HepG2 (cell line): ENCODE measurements at regions not wholly inside any gene's neighbourhood (a gene's known extent, or its start where the extent isn't known, plus 50 kb on each side); places are given as distances from the start of the nearest gene placed in this dataset.

Source experiments
- ATAC-seq: fragments of 200-7000 bp; cut with Tn5 transposase; 3 replicates; pipeline ENCODE4 v1.9.1; 2020; ENCODE audit warnings: mild to moderate bottlenecking, moderate library complexity
- BruUV-seq: library from RNA; stranded (reverse); fragments of 400-500 nt; replicated peaks from 2 replicates; lab custom pipeline; 2021; lab: Mats Ljungman, UMichigan
- CTCF ChIA-PET: fragments of 300-600 bp; formaldehyde crosslinking; extraction: SDS; loops from one replicate; lab custom pipeline; 2021; ENCODE audit warnings: low total read pairs, inconsistent platforms, low intra/inter-chr PET ratio; lab: Yijun Ruan, JAX
- POLR2A ChIA-PET: fragments of 350-600 bp; sonication (Branson Sonifier 250); formaldehyde crosslinking; loops from one replicate; lab custom pipeline; 2020; ENCODE audit warnings: antibody characterized with exemption, inconsistent platforms; lab: Yijun Ruan, JAX
- DNase-seq: peaks from one replicate; pipeline ENCODE4 v3.0.0-alpha.2; 2015; ENCODE audit warnings: low spot score
- FAIRE-seq: peaks from 3 replicates; lab custom pipeline; 2011; peaks lifted over from hg19 to GRCh38; lab: Jason Lieb, UNC
- H2AFZ ChIP-seq: one replicate; pipeline ENCODE4 v1.6.1; 2011; ENCODE audit warnings: low read length, inconsistent platforms
- H3K27ac ChIP-seq: fragments of 300-600 bp; 3 replicates; pipeline ENCODE4 v1.8.0; 2011; ENCODE audit warnings: mixed run types, mild to moderate bottlenecking, mixed read lengths, low read length, inconsistent platforms; ENCODE audit not compliant: insufficient read depth; ENCODE audit errors: extremely low read length
- H3K27me3 ChIP-seq, 2 experiments: fragments of 200-600 bp in 1 of 2; 2 replicates in 1 of 2; 3 replicates in 1 of 2; pipeline versions ENCODE4 v1.6.0 to v1.8.0; 2011; ENCODE audit warnings: low read length in 2 of 2, mild to moderate bottlenecking in 2 of 2, moderate library complexity in 2 of 2, inconsistent platforms in 1 of 2; ENCODE audit not compliant: insufficient read depth in 2 of 2, control insufficient read depth in 1 of 2
- H3K36me3 ChIP-seq, 2 experiments: fragments of 200-600 bp in 1 of 2; replicated peaks in 1 of 2; 2 replicates in 1 of 2; 3 replicates in 1 of 2; pipeline versions ENCODE4 v1.5.1 to v1.8.0; 2011; ENCODE audit warnings: low read length in 2 of 2, inconsistent platforms in 1 of 2; ENCODE audit not compliant: insufficient read depth in 2 of 2, control insufficient read depth in 1 of 2
- H3K4me1 ChIP-seq: 2 replicates; pipeline ENCODE4 v1.5.1; 2012; ENCODE audit warnings: low read length, inconsistent platforms; ENCODE audit not compliant: insufficient read depth
- H3K4me2 ChIP-seq: 2 replicates; pipeline ENCODE4 v1.6.0; 2011; ENCODE audit warnings: low read depth, low read length, inconsistent platforms
- H3K4me3 ChIP-seq, 3 experiments: fragments of 200-600 bp in 1 of 3; sonication (generic), shearing (Covaris generic) in 1 of 3; replicated peaks in 1 of 3; 2 replicates each; pipeline ENCODE4 v1.5.1; 2011 to 2016; ENCODE audit warnings: low read length in 3 of 3, inconsistent platforms in 2 of 3, low read depth in 2 of 3, mild to moderate bottlenecking in 2 of 3, control low read depth in 1 of 3, mixed read lengths in 1 of 3; ENCODE audit not compliant: insufficient read depth in 1 of 3
- H3K79me2 ChIP-seq: one replicate; pipeline ENCODE4 v1.6.1; 2011; ENCODE audit warnings: low read length, inconsistent platforms; ENCODE audit not compliant: insufficient read depth
- H3K9ac ChIP-seq: 2 replicates; pipeline ENCODE4 v1.6.0; 2011; ENCODE audit warnings: mild to moderate bottlenecking, low read depth, low read length, inconsistent platforms; ENCODE audit not compliant: insufficient read depth
- H3K9me3 ChIP-seq: 2 replicates; pipeline ENCODE4 v1.5.1; 2012; ENCODE audit warnings: mild to moderate bottlenecking, low read length
- H4K20me1 ChIP-seq: 2 replicates; pipeline ENCODE4 v1.6.0; 2011; ENCODE audit warnings: inconsistent platforms, mild to moderate bottlenecking, low read length, moderate library complexity; ENCODE audit not compliant: insufficient read depth
- ZNF331 ChIP-seq: sonication (generic); formaldehyde crosslinking; IDR thresholded peaks from 2 replicates; pipeline ENCODE4 v1.4.0; 2020; ENCODE audit warnings: missing genetic modification reagents
- ZNF713 ChIP-seq: sonication (generic); formaldehyde crosslinking; IDR thresholded peaks from 2 replicates; pipeline ENCODE4 v1.4.0; 2020; ENCODE audit warnings: mild to moderate bottlenecking, missing genetic modification reagents
- ZNF749 ChIP-seq: sonication (generic); formaldehyde crosslinking; IDR thresholded peaks from 2 replicates; pipeline ENCODE4 v1.8.0; 2022; ENCODE audit warnings: mild to moderate bottlenecking, missing genetic modification reagents, moderate library complexity, borderline replicate concordance
- WGBS: methylation state at CpG from one replicate; pipeline ENCODE4 v1.1.6; 2017; ENCODE audit warnings: low lambda C conversion rate; 5-methylcytosine and 5-hydroxymethylcytosine counted together
- in situ Hi-C: cut with HindIII; loops from 2 replicates; pipeline ENCODE4 v1.10.0; 2017; ENCODE audit warnings: low pct_unique_long_range_greater_than_20kb; ENCODE audit not compliant: extremely low pct_ligation_motif_present
- intact Hi-C: fragments of 100-400 bp; cut with micrococcal nuclease; formaldehyde crosslinking; loops from one replicate; pipeline ENCODE4 v1.10.0; 2022; ENCODE audit not compliant: unreplicated experiment
- TF ChIP-seq, protein P1 (sequence below): sonication (generic); formaldehyde crosslinking; IDR thresholded peaks from 2 replicates; pipeline ENCODE4 v1.4.0; 2020; ENCODE audit warnings: mild to moderate bottlenecking, missing genetic modification reagents, borderline replicate concordance
- TF ChIP-seq, protein P2 (sequence below): sonication (generic); formaldehyde crosslinking; IDR thresholded peaks from 2 replicates; pipeline ENCODE4 v1.8.0; 2022; ENCODE audit warnings: mild to moderate bottlenecking, missing genetic modification reagents, moderate library complexity
- TF ChIP-seq, protein P3 (sequence below): IDR thresholded peaks from 2 replicates; pipeline ENCODE4 v1.6.1; 2016; ENCODE audit warnings: missing compliant biosample characterization, missing genetic modification reagents, borderline replicate concordance
- TF ChIP-seq, protein P4 (sequence below): sonication (generic); formaldehyde crosslinking; IDR thresholded peaks from 2 replicates; pipeline ENCODE4 v1.8.0; 2022; ENCODE audit warnings: missing genetic modification reagents, mild to moderate bottlenecking, borderline replicate concordance
- TF ChIP-seq, protein P5 (sequence below): sonication (generic); formaldehyde crosslinking; IDR thresholded peaks from 2 replicates; pipeline ENCODE4 v1.4.0; 2020; ENCODE audit warnings: missing genetic modification reagents

DNA sequence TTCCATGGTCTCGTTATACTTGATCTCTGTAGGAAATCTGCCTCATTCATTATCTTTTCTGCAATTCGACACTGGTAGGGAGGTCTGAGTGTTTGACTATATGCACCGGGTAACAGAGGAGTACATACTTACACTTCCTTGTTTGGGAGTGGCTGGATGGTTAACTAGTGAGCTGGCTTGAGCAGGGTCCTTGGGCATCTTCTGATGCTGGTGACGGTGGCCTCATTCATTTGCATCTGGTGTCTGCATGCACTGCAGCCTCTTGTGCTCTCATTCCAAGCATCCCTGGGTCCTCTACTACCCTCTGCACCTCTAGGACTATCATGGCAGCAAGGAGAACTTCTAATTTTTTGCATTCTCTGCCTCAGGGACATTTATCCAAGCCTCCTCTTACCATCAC lies 100.0 kb upstream of the TCF4 start:
- ATAC-seq (no peak), DNase-seq (no peak), FAIRE-seq (no peak)
- Histone ChIP-seq H3K27me3 (no peaks in the 10 kb centered on the region), H3K4me2 (no peak overlapping the region), H3K9ac (no peak overlapping the region), H3K27ac (no peak overlapping the region), H3K4me1 (no peaks in the 10 kb centered on the region), H4K20me1 (no peaks in the 10 kb centered on the region), H3K4me3 (no peak overlapping the region), H3K79me2 (no peaks in the 10 kb centered on the region), H3K9me3 (peaks cover 76% of the 10 kb centered on the region), H2AFZ (no peak overlapping the region), H3K36me3 (no peaks in the 10 kb centered on the region)
- TF ChIP-seq, protein P1, sequence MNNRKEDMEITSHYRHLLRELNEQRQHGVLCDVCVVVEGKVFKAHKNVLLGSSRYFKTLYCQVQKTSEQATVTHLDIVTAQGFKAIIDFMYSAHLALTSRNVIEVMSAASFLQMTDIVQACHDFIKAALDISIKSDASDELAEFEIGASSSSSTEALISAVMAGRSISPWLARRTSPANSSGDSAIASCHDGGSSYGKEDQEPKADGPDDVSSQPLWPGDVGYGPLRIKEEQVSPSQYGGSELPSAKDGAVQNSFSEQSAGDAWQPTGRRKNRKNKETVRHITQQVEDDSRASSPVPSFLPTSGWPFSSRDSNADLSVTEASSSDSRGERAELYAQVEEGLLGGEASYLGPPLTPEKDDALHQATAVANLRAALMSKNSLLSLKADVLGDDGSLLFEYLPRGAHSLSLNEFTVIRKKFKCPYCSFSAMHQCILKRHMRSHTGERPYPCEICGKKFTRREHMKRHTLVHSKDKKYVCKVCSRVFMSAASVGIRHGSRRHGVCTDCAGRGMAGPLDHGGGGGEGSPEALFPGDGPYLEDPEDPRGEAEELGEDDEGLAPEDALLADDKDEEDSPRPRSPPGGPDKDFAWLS (CRISPR knock-in tag), result no peak
- TF ChIP-seq, protein P2, sequence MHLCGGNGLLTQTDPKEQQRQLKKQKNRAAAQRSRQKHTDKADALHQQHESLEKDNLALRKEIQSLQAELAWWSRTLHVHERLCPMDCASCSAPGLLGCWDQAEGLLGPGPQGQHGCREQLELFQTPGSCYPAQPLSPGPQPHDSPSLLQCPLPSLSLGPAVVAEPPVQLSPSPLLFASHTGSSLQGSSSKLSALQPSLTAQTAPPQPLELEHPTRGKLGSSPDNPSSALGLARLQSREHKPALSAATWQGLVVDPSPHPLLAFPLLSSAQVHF (CRISPR knock-in tag), result no peak
- TF ChIP-seq, protein P3, sequence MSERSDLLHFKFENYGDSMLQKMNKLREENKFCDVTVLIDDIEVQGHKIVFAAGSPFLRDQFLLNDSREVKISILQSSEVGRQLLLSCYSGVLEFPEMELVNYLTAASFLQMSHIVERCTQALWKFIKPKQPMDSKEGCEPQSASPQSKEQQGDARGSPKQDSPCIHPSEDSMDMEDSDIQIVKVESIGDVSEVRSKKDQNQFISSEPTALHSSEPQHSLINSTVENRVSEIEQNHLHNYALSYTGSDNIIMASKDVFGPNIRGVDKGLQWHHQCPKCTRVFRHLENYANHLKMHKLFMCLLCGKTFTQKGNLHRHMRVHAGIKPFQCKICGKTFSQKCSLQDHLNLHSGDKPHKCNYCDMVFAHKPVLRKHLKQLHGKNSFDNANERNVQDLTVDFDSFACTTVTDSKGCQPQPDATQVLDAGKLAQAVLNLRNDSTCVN, result no peak
- TF ChIP-seq, protein P4, sequence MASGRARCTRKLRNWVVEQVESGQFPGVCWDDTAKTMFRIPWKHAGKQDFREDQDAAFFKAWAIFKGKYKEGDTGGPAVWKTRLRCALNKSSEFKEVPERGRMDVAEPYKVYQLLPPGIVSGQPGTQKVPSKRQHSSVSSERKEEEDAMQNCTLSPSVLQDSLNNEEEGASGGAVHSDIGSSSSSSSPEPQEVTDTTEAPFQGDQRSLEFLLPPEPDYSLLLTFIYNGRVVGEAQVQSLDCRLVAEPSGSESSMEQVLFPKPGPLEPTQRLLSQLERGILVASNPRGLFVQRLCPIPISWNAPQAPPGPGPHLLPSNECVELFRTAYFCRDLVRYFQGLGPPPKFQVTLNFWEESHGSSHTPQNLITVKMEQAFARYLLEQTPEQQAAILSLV (CRISPR knock-in tag), result no peak
- TF ChIP-seq, protein P5, sequence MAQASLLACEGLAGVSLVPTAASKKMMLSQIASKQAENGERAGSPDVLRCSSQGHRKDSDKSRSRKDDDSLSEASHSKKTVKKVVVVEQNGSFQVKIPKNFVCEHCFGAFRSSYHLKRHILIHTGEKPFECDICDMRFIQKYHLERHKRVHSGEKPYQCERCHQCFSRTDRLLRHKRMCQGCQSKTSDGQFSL (CRISPR knock-in tag), result no peak
- TF ChIP-seq ZNF331 (no peak), ZNF749 (CRISPR knock-in tag) (no peak), ZNF713 (no peak)
- POLR2A ChIA-PET, result no interaction called here
- 0% methylated on average over 3 of the region's 4 CpGs for WGBS
- in situ Hi-C loops, result no loop called here
- no TSS peak for BruUV-seq
- CTCF ChIA-PET, result no interaction called here
- intact Hi-C loops, result no loop called here
